ENCODE measurements at regions not wholly inside any gene's neighbourhood (a gene's known extent, or its start where the extent isn't known, plus 50 kb on each side); places are given as distances from the start of the nearest gene placed in this dataset.

- TF ChIP-seq CTCF (IDR thresholded peaks at IDR 0.05; ENCODE audit: borderline replicate concordance, control extremely low read depth, extremely low read depth, insufficient read depth, missing control alignments): no peak
- no peak for DNase-seq (ENCODE audit: low spot score)
- in situ Hi-C loops (cut with MboI; ENCODE audit: low sequenced_read_pairs, unreplicated experiment): no loop called here
Measured at GRCh38 chr12:60255044-60255443, 659.2 kb downstream of the SLC16A7 start.

DNA sequence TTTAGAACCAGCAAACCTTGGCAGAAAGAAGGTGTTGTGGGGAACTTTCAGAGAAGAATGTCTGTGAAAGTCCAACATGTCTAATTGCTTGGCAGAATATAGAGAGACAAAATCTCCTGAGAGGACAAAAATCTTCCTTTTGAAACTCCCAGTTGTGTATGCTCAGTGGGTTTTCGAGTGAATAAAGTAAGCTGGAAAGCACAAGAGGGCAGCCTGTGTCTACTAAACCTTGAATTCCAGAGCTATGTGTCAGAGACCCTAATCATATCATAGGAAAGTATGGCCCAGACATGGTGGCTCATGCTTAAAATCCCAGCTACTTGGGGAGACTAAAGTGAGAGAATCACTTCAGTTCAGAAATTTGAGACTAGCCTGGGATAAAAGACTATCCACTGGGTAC is 661.2 kb downstream of the SLC16A7 start:
- DNase-seq (ENCODE audit: low spot score): no peak
- TF ChIP-seq CTCF (IDR thresholded peaks at IDR 0.05; ENCODE audit: borderline replicate concordance, control extremely low read depth, extremely low read depth, insufficient read depth, missing control alignments): no peak
- in situ Hi-C loops (cut with MboI; ENCODE audit: low sequenced_read_pairs, unreplicated experiment): no loop called here

DNA sequence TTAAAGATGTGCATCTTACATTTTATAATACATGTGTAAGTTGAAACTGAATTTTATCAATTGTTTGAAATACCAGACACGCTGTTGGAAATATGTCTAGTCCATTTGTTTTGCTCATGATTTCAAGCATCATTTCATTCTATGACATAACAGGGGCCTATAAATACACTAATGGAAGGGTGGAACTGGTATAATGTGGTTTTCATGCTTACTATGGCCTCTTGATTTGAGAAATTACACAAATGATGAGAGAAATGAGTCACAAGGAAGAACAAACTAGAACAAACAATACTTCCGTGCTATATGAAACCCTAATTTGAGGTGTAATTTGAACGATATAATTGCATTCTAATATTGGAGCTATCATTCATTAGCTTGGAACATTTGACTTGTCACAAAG is 663.4 kb downstream of the SLC16A7 start:
- in situ Hi-C loops (cut with MboI; ENCODE audit: low sequenced_read_pairs, unreplicated experiment): no loop called here
- no peak for DNase-seq (ENCODE audit: low spot score)
- no peak for TF ChIP-seq CTCF (IDR thresholded peaks at IDR 0.05; ENCODE audit: borderline replicate concordance, control extremely low read depth, extremely low read depth, insufficient read depth, missing control alignments)

DNA sequence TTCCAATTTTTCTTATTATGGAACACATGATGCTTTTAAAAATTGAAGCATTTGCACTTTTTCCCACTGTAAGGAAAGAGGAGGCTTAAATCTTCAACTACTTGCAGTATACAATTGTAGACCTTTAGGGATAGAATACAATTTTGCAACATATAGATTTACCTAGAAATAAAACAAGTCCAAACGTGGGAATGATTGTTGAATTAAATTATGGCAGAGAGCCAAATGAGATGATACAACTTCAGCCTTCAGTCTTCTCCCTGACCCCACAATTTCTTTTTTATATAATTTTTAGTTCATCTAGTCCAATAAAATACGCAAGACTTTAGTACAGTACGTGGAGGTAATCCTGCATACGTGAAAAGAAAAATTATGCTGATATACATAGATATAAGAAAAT is 666.5 kb downstream of the SLC16A7 start:
- DNase-seq (ENCODE audit: low spot score): no peak
- in situ Hi-C loops (cut with MboI; ENCODE audit: low sequenced_read_pairs, unreplicated experiment): no loop called here
- no peak for TF ChIP-seq CTCF (IDR thresholded peaks at IDR 0.05; ENCODE audit: borderline replicate concordance, control extremely low read depth, extremely low read depth, insufficient read depth, missing control alignments)

GRCh38 chr12:60263161-60263560 is 667.3 kb downstream of the SLC16A7 start:
- TF ChIP-seq CTCF (IDR thresholded peaks at IDR 0.05; ENCODE audit: borderline replicate concordance, control extremely low read depth, extremely low read depth, insufficient read depth, missing control alignments): no peak
- no peak for DNase-seq (ENCODE audit: low spot score)
- in situ Hi-C loops (cut with MboI; ENCODE audit: low sequenced_read_pairs, unreplicated experiment): no loop called here

- TF ChIP-seq CTCF (IDR thresholded peaks at IDR 0.05; ENCODE audit: borderline replicate concordance, control extremely low read depth, extremely low read depth, insufficient read depth, missing control alignments): no peak
- in situ Hi-C loops (cut with MboI; ENCODE audit: low sequenced_read_pairs, unreplicated experiment): no loop called here
- no peak for DNase-seq (ENCODE audit: low spot score)
Measured at GRCh38 chr12:60263836-60264493, 668.1 kb downstream of the SLC16A7 start.

Measured in GM13976 (cell line).